ENCODE measurements at regions not wholly inside any gene's neighbourhood (a gene's known extent, or its start where the extent isn't known, plus 50 kb on each side); places are given as distances from the start of the nearest gene placed in this dataset.

- FAIRE-seq = no peak
- no peak for DNase-seq (ENCODE audit: low spot score in 2 of 2)
Observed at GRCh38 chr14:53896726-53897125, 59.9 kb downstream of the BMP4 start.

- FAIRE-seq (no peak), DNase-seq (ENCODE audit: low spot score in 2 of 2) (peak in 1 of 2 donors; percentile 6)
Observed at GRCh38 chr14:53894456-53894855, 62.2 kb downstream of the BMP4 start.

- DNase-seq (ENCODE audit: low spot score in 2 of 2) (no peak), FAIRE-seq (no peak)
Observed at GRCh38 chr14:53893374-53893773, 63.3 kb downstream of the BMP4 start.

- FAIRE-seq = no peak
- no peak for DNase-seq (ENCODE audit: low spot score in 2 of 2)
Observed at GRCh38 chr14:53890611-53891101, 66.0 kb downstream of the BMP4 start.

- FAIRE-seq (no peak), DNase-seq (ENCODE audit: low spot score in 2 of 2) (no peak)
Observed at GRCh38 chr14:53888535-53889386, 67.9 kb downstream of the BMP4 start.

GRCh38 chr14:53885136-53885640, 71.4 kb downstream of the BMP4 start:
- no peak for DNase-seq (ENCODE audit: low spot score in 2 of 2)
- no peak for FAIRE-seq

GRCh38 chr14:53884601-53885000, 72.0 kb downstream of the BMP4 start:
- DNase-seq (ENCODE audit: low spot score in 2 of 2) (no peak), FAIRE-seq (no peak)

- DNase-seq (ENCODE audit: low spot score in 2 of 2) = no peak
- FAIRE-seq = no peak
Observed at GRCh38 chr14:53883739-53884138, 72.9 kb downstream of the BMP4 start.

GRCh38 chr14:53882684-53883083, 73.9 kb downstream of the BMP4 start:
- DNase-seq (ENCODE audit: low spot score in 2 of 2) (no peak), FAIRE-seq (no peak)

GRCh38 chr14:53881921-53882320, 74.7 kb downstream of the BMP4 start:
- DNase-seq (ENCODE audit: low spot score in 2 of 2) = no peak
- no peak for FAIRE-seq

GRCh38 chr14:53881161-53881871, 75.3 kb downstream of the BMP4 start:
- FAIRE-seq (no peak), DNase-seq (ENCODE audit: low spot score in 2 of 2) (no peak)

GRCh38 chr14:53880761-53881160, 75.9 kb downstream of the BMP4 start:
- DNase-seq (ENCODE audit: low spot score in 2 of 2) (no peak), FAIRE-seq (no peak)

- FAIRE-seq (no peak), DNase-seq (ENCODE audit: low spot score in 2 of 2) (no peak)
Observed at GRCh38 chr14:53879747-53880146, 76.9 kb downstream of the BMP4 start.

- FAIRE-seq = no peak
- no peak for DNase-seq (ENCODE audit: low spot score in 2 of 2)
Observed at GRCh38 chr14:53879022-53879686, 77.5 kb downstream of the BMP4 start.

GRCh38 chr14:53875324-53875897, 81.2 kb downstream of the BMP4 start:
- DNase-seq (ENCODE audit: low spot score in 2 of 2) (no peak), FAIRE-seq (no peak)

- DNase-seq (ENCODE audit: low spot score in 2 of 2) (no peak), FAIRE-seq (no peak)
Observed at GRCh38 chr14:53874704-53875103, 81.9 kb downstream of the BMP4 start.

GRCh38 chr14:53872681-53873089, 83.9 kb downstream of the BMP4 start:
- no peak for FAIRE-seq

GRCh38 chr14:53871951-53872350, 84.7 kb downstream of the BMP4 start:
- FAIRE-seq (no peak), DNase-seq (ENCODE audit: low spot score in 2 of 2) (no peak)

More at GRCh38 chr14:53872681-53873089, 83.9 kb downstream of the BMP4 start:
- DNase-seq (ENCODE audit: low spot score in 2 of 2) = no peak

- FAIRE-seq (no peak), DNase-seq (ENCODE audit: low spot score in 2 of 2) (no peak)
Observed at GRCh38 chr14:53871011-53871410, 85.6 kb downstream of the BMP4 start.

- DNase-seq (ENCODE audit: low spot score in 2 of 2) (no peak), FAIRE-seq (no peak)
Observed at GRCh38 chr14:53865711-53866110, 90.9 kb downstream of the BMP4 start.

GRCh38 chr14:53861781-53862180, 94.8 kb downstream of the BMP4 start:
- FAIRE-seq (no peak), DNase-seq (ENCODE audit: low spot score in 2 of 2) (no peak)

Data from frontal cortex (tissue), 3 donors.